Mesendoderm (in vitro differentiated cells): ENCODE measurements at regions not wholly inside any gene's neighbourhood (a gene's known extent, or its start where the extent isn't known, plus 50 kb on each side); places are given as distances from the start of the nearest gene placed in this dataset.

Source experiments
- DNase-seq: peaks from one replicate; pipeline ENCODE4 v3.0.0; 2013
- H2AK5ac ChIP-seq: 2 replicates; pipeline ENCODE4 v1.6.1; 2013; ENCODE audit warnings: low read length, inconsistent platforms
- H2BK120ac ChIP-seq: 2 replicates; pipeline ENCODE4 v1.6.1; 2013; ENCODE audit warnings: low read depth, mild to moderate bottlenecking, low read length, moderate library complexity, mixed read lengths
- H2BK15ac ChIP-seq: replicated peaks from 2 replicates; pipeline ENCODE4 v1.6.1; 2013; ENCODE audit warnings: low read depth, mild to moderate bottlenecking, moderate library complexity
- H2BK5ac ChIP-seq: 2 replicates; pipeline ENCODE4 v1.6.1; 2013; ENCODE audit warnings: low read length, inconsistent platforms
- H3K18ac ChIP-seq: 2 replicates; pipeline ENCODE4 v1.6.1; 2013; ENCODE audit warnings: mild to moderate bottlenecking, low read length, mixed read lengths
- H3K23ac ChIP-seq: one replicate; pipeline ENCODE4 v1.6.1; 2013; ENCODE audit warnings: low read length
- H3K27ac ChIP-seq: 2 replicates; pipeline ENCODE4 v1.5.1; 2013; ENCODE audit warnings: low read depth, mild to moderate bottlenecking, inconsistent platforms, low read length, moderate library complexity
- H3K27me3 ChIP-seq: 2 replicates; pipeline ENCODE4 v1.6.1; 2013; ENCODE audit warnings: low read length, control low read depth, mild to moderate bottlenecking, inconsistent platforms; ENCODE audit not compliant: insufficient read depth, poor library complexity
- H3K36me3 ChIP-seq: 2 replicates; pipeline ENCODE4 v1.6.1; 2013; ENCODE audit warnings: low read length, inconsistent platforms; ENCODE audit not compliant: control insufficient read depth, insufficient read depth
- H3K4ac ChIP-seq: one replicate; pipeline ENCODE4 v1.6.1; 2013; ENCODE audit warnings: low read depth, mild to moderate bottlenecking, low read length, moderate library complexity
- H3K4me1 ChIP-seq: 2 replicates; pipeline ENCODE4 v1.6.1; 2013; ENCODE audit warnings: low read depth, low read length, inconsistent platforms; ENCODE audit not compliant: control insufficient read depth
- H3K4me2 ChIP-seq: 2 replicates; pipeline ENCODE4 v1.6.1; 2013; ENCODE audit warnings: low read length
- H3K4me3 ChIP-seq: 2 replicates; pipeline ENCODE4 v1.5.1; 2013; ENCODE audit warnings: mild to moderate bottlenecking, low read length
- H3K56ac ChIP-seq: one replicate; pipeline ENCODE4 v1.6.1; 2013; ENCODE audit warnings: low read length
- H3K79me1 ChIP-seq: 2 replicates; pipeline ENCODE4 v1.6.1; 2013; ENCODE audit warnings: low read length, inconsistent platforms
- H3K79me2 ChIP-seq: 2 replicates; pipeline ENCODE4 v1.6.1; 2013; ENCODE audit warnings: mild to moderate bottlenecking, low read length; ENCODE audit not compliant: control insufficient read depth, insufficient read depth
- H3K9ac ChIP-seq: 2 replicates; pipeline ENCODE4 v1.6.1; 2013; ENCODE audit warnings: low read length, inconsistent platforms
- H4K5ac ChIP-seq: one replicate; pipeline ENCODE4 v1.6.1; 2013; ENCODE audit warnings: low read length
- H4K8ac ChIP-seq: one replicate; pipeline ENCODE4 v1.6.1; 2013; ENCODE audit warnings: low read depth, mild to moderate bottlenecking, control low read depth, low read length, moderate library complexity
- WGBS: extraction: QIAGEN DNeasy Blood & Tissue Kit; methylation state at CpG from one replicate; pipeline ENCODE4 v1.1.7; 2013; ENCODE audit warnings: low lambda C conversion rate, missing lambda C conversion rate; ENCODE audit not compliant: insufficient coverage; ENCODE audit errors: extremely low coverage; 5-methylcytosine and 5-hydroxymethylcytosine counted together

DNA sequence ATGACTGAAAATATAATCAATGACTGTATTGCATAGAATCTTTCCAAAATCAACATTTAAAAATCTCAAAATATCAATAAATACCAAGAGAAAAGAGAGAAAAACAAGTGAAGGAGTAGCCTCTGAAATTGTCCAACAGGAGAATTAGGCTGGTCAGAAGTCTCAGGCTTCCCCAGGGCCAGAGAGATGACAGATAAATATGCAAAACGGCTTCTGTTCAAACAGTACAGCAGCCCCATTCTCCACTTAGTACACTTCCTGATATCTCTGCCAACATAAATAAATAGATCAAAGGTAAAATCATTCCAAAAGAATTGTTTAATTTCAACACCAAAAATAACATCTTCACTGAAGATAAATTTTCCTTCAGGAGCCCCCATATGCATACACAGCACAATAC is 204.7 kb upstream of the GABRA2 start:
- Histone ChIP-seq H4K8ac (no peak overlapping the region), H3K9ac (no peak overlapping the region), H3K36me3 (no peaks in the 10 kb centered on the region), H4K5ac (no peak overlapping the region), H3K79me1 (no peaks in the 10 kb centered on the region), H2BK120ac (no peak overlapping the region), H3K4me1 (no peaks in the 10 kb centered on the region), H3K27ac (no peak overlapping the region), H3K18ac (no peak overlapping the region), H3K4ac (no peak overlapping the region), H3K56ac (no peak overlapping the region), H3K27me3 (no peaks in the 10 kb centered on the region), H3K79me2 (no peaks in the 10 kb centered on the region), H2BK5ac (no peak overlapping the region), H3K4me3 (no peak overlapping the region), H3K23ac (no peak overlapping the region), H2BK15ac (no peak overlapping the region), H2AK5ac (no peak overlapping the region), H3K4me2 (no peak overlapping the region)
- WGBS, result no CpG with 5 or more reads among the region's 1 CpG
- DNase-seq, result no peak

GRCh38 chr4:46586566-46586965 is 196.6 kb upstream of the GABRA2 start:
- DNase-seq, result peak; percentile 89

GRCh38 chr4:46581677-46582076 is 191.7 kb upstream of the GABRA2 start:
- H3K79me1 ChIP-seq, result no peaks in the 10 kb centered on the region
- H3K4me3 ChIP-seq, result no peak overlapping the region
- no peaks in the 10 kb centered on the region for H3K36me3 ChIP-seq
- no peak overlapping the region for H2BK15ac ChIP-seq
- H3K27me3 ChIP-seq, result no peaks in the 10 kb centered on the region
- no peak overlapping the region for H2AK5ac ChIP-seq
- WGBS, result no CpG with 5 or more reads among the region's 4 CpGs
- H3K9ac ChIP-seq, result no peak overlapping the region
- no peak overlapping the region for H3K4ac ChIP-seq
- no peak overlapping the region for H3K23ac ChIP-seq
- H4K5ac ChIP-seq, result no peak overlapping the region
- H3K79me2 ChIP-seq, result no peaks in the 10 kb centered on the region
- no peak overlapping the region for H3K4me2 ChIP-seq
- no peak overlapping the region for H4K8ac ChIP-seq
- DNase-seq, result no peak
- no peak overlapping the region for H3K18ac ChIP-seq
- H3K4me1 ChIP-seq, result no peaks in the 10 kb centered on the region
- no peak overlapping the region for H3K27ac ChIP-seq
- no peak overlapping the region for H3K56ac ChIP-seq
- H2BK5ac ChIP-seq, result no peak overlapping the region
- no peak overlapping the region for H2BK120ac ChIP-seq

More at GRCh38 chr4:46586566-46586965, 196.6 kb upstream of the GABRA2 start:
- Histone ChIP-seq H3K4me3 (no peak overlapping the region), H3K23ac (no peak overlapping the region), H3K18ac (no peak overlapping the region), H2BK15ac (no peak overlapping the region), H3K36me3 (no peaks in the 10 kb centered on the region), H3K9ac (no peak overlapping the region), H3K79me2 (no peaks in the 10 kb centered on the region), H2BK120ac (no peak overlapping the region), H2BK5ac (no peak overlapping the region), H3K56ac (no peak overlapping the region), H3K4me1 (no peaks in the 10 kb centered on the region), H3K4ac (no peak overlapping the region), H2AK5ac (no peak overlapping the region), H4K5ac (no peak overlapping the region), H3K79me1 (no peaks in the 10 kb centered on the region), H3K27ac (no peak overlapping the region), H4K8ac (peak overlapping the region; percentile 56), H3K27me3 (no peaks in the 10 kb centered on the region), H3K4me2 (no peak overlapping the region)
- no CpG with 5 or more reads among the region's 2 CpGs for WGBS

- H2AK5ac ChIP-seq, result no peak overlapping the region
- no peak overlapping the region for H3K27ac ChIP-seq
- H3K79me2 ChIP-seq, result no peaks in the 10 kb centered on the region
- H4K8ac ChIP-seq, result no peak overlapping the region
- no peaks in the 10 kb centered on the region for H3K27me3 ChIP-seq
- H3K4me3 ChIP-seq, result no peak overlapping the region
- no CpG with 5 or more reads among the region's 3 CpGs for WGBS
- no peak overlapping the region for H3K4ac ChIP-seq
- H3K36me3 ChIP-seq, result no peaks in the 10 kb centered on the region
- H3K9ac ChIP-seq, result no peak overlapping the region
- no peak overlapping the region for H3K18ac ChIP-seq
- H2BK120ac ChIP-seq, result no peak overlapping the region
- no peak overlapping the region for H3K56ac ChIP-seq
- no peak for DNase-seq
- no peak overlapping the region for H4K5ac ChIP-seq
- no peak overlapping the region for H3K23ac ChIP-seq
- no peaks in the 10 kb centered on the region for H3K4me1 ChIP-seq
- H2BK5ac ChIP-seq, result no peak overlapping the region
- H2BK15ac ChIP-seq, result no peak overlapping the region
- H3K4me2 ChIP-seq, result no peak overlapping the region
- H3K79me1 ChIP-seq, result no peaks in the 10 kb centered on the region
These were observed 165.0 kb upstream of the GABRA2 start for GRCh38 chr4:46554760-46555465.

GRCh38 chr4:46550471-46550870 is 160.5 kb upstream of the GABRA2 start:
- H3K4me3 ChIP-seq, result no peak overlapping the region
- no peaks in the 10 kb centered on the region for H3K36me3 ChIP-seq
- H3K18ac ChIP-seq, result no peak overlapping the region
- no peak overlapping the region for H3K4me2 ChIP-seq
- no CpG with 5 or more reads among the region's 1 CpG for WGBS
- no peak overlapping the region for H4K5ac ChIP-seq
- no peak overlapping the region for H3K4ac ChIP-seq
- H3K27me3 ChIP-seq, result no peaks in the 10 kb centered on the region
- H3K4me1 ChIP-seq, result no peaks in the 10 kb centered on the region
- no peak overlapping the region for H2AK5ac ChIP-seq
- no peak overlapping the region for H3K9ac ChIP-seq
- H3K23ac ChIP-seq, result no peak overlapping the region
- DNase-seq, result no peak
- H2BK15ac ChIP-seq, result no peak overlapping the region
- H3K56ac ChIP-seq, result no peak overlapping the region
- H3K79me2 ChIP-seq, result no peaks in the 10 kb centered on the region
- no peak overlapping the region for H3K27ac ChIP-seq
- no peak overlapping the region for H2BK5ac ChIP-seq
- no peaks in the 10 kb centered on the region for H3K79me1 ChIP-seq
- H2BK120ac ChIP-seq, result no peak overlapping the region
- no peak overlapping the region for H4K8ac ChIP-seq

DNA sequence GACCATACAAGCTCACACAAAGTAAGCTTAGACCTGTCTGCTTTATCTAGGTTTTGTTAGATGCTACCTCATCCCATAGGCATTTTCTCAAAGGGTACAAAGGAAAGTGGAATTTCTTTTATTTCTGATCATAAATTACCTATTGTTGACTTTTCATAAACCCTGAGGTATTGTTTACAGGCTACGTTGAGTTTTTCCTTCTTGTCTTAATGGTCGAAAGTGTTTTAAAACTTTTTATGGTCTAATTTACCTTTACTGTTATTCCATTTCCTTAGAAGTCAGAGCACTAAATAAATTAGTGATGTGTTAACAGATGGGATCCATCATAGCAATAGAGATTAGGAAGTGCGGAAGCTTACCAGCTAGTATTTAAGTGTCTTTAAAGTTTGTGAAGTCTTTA is 159.2 kb upstream of the GABRA2 start:
- no peaks in the 10 kb centered on the region for H3K79me1 ChIP-seq
- WGBS, result no CpG with 5 or more reads among the region's 3 CpGs

More for the DNA sequence above, 159.2 kb upstream of the GABRA2 start:
- no peak overlapping the region for H3K4me3 ChIP-seq
- no peak overlapping the region for H2BK15ac ChIP-seq
- no peak overlapping the region for H3K9ac ChIP-seq
- no peak overlapping the region for H2BK120ac ChIP-seq
- H3K27me3 ChIP-seq, result no peaks in the 10 kb centered on the region
- H3K36me3 ChIP-seq, result no peaks in the 10 kb centered on the region
- no peaks in the 10 kb centered on the region for H3K79me2 ChIP-seq
- H3K4me1 ChIP-seq, result no peaks in the 10 kb centered on the region
- no peak overlapping the region for H2BK5ac ChIP-seq
- no peak overlapping the region for H3K4me2 ChIP-seq
- no peak for DNase-seq
- H4K5ac ChIP-seq, result no peak overlapping the region
- H2AK5ac ChIP-seq, result no peak overlapping the region
- H3K27ac ChIP-seq, result no peak overlapping the region
- H4K8ac ChIP-seq, result no peak overlapping the region
- no peak overlapping the region for H3K23ac ChIP-seq
- no peak overlapping the region for H3K56ac ChIP-seq
- no peak overlapping the region for H3K4ac ChIP-seq
- no peak overlapping the region for H3K18ac ChIP-seq
